HAP-1 (cell line): ENCODE measurements at regions not wholly inside any gene's neighbourhood (a gene's known extent, or its start where the extent isn't known, plus 50 kb on each side); places are given as distances from the start of the nearest gene placed in this dataset.
"Not testable (repeated sequence)": the region's sequence is repeated elsewhere in the genome, so short reads cannot be mapped to it uniquely, and the experiment has no call there.

Experiments
- DNase-seq, 2 experiments: peaks; one replicate each; pipeline ENCODE4 v3.0.0-alpha.2; 2016 to 2020; ENCODE audit warnings: low spot score in 2 of 2
- H3K27me3 ChIP-seq: fragments of 250-450 bp; sonication (Bioruptor Pico); 2 replicates; pipeline ENCODE4 v1.5.1; 2020; ENCODE audit warnings: low read depth, mild to moderate bottlenecking, moderate library complexity
- H3K36me3 ChIP-seq: fragments of 250-450 bp; sonication (Bioruptor Pico); replicated peaks from 2 replicates; pipeline ENCODE4 v1.5.1; 2020; ENCODE audit warnings: mild to moderate bottlenecking
- H3K4me1 ChIP-seq: fragments of 250-450 bp; sonication (Bioruptor Pico); 2 replicates; pipeline ENCODE4 v1.5.1; 2020; ENCODE audit warnings: mild to moderate bottlenecking
- H3K4me3 ChIP-seq: fragments of 250-450 bp; sonication (Bioruptor Pico); 2 replicates; pipeline ENCODE4 v1.5.1; 2020; ENCODE audit warnings: mild to moderate bottlenecking, moderate library complexity
- H3K9me3 ChIP-seq: fragments of 250-450 bp; sonication (Bioruptor Pico); 2 replicates; pipeline ENCODE4 v1.5.1; 2020; ENCODE audit warnings: mild to moderate bottlenecking, moderate library complexity
- in situ Hi-C: fragments of 300-500 bp; cut with MboI; formaldehyde crosslinking; loops from 3 replicates; pipeline ENCODE4 v1.14.3; 2020; ENCODE audit warnings: low sequenced_read_pairs, inconsistent platforms, mixed read lengths

- DNase-seq, result no peak
- H3K4me1 ChIP-seq, result no peaks in the 10 kb centered on the region
- no peak overlapping the region for H3K4me3 ChIP-seq
- in situ Hi-C loops, result loop anchor here (5.0 kb wide), 1 partner anchor 115 kb away; no protein-coding TSS in a partner anchor
- H3K27me3 ChIP-seq, result 0 out of 2 replicates have a peak, but pooled peaks cover 5% of the 10 kb centered on the region
- H3K36me3 ChIP-seq, result no peaks in the 10 kb centered on the region
- 0 out of 2 replicates have a peak, but pooled peaks cover 2% of the 10 kb centered on the region for H3K9me3 ChIP-seq
These were observed 64.1 kb upstream of the LRP8 start for GRCh38 chr1:53391982-53392381.

GRCh38 chr1:53392460-53392859, 64.6 kb upstream of the LRP8 start:
- no peak for DNase-seq
- H3K4me1 ChIP-seq, result peaks cover under 1% of the 10 kb centered on the region; the same call in 1 of the 2 replicates
- H3K36me3 ChIP-seq, result no peaks in the 10 kb centered on the region
- no peak overlapping the region for H3K4me3 ChIP-seq
- no peaks in the 10 kb centered on the region for H3K9me3 ChIP-seq
- H3K27me3 ChIP-seq, result 0 out of 2 replicates have a peak, but pooled peaks cover 5% of the 10 kb centered on the region
- in situ Hi-C loops, result loop anchor here (5.0 kb wide), 1 partner anchor 115 kb away; no protein-coding TSS in a partner anchor

- Histone ChIP-seq H3K36me3 (no peaks in the 10 kb centered on the region), H3K27me3 (0 out of 2 replicates have a peak, but pooled peaks cover 5% of the 10 kb centered on the region), H3K4me3 (no peak overlapping the region), H3K4me1 (peaks cover 7% of the 10 kb centered on the region), H3K9me3 (no peaks in the 10 kb centered on the region)
- peak; percentile 57 to 88 for DNase-seq
- in situ Hi-C loops, result loop anchor here (5.0 kb wide), 1 partner anchor 116 kb away; no protein-coding TSS in a partner anchor
These were observed 65.5 kb upstream of the LRP8 start for GRCh38 chr1:53393325-53393792.

- no peaks in the 10 kb centered on the region for H3K36me3 ChIP-seq
- H3K9me3 ChIP-seq, result no peaks in the 10 kb centered on the region
- peaks cover 14% of the 10 kb centered on the region for H3K4me1 ChIP-seq
- no peak overlapping the region for H3K4me3 ChIP-seq
- in situ Hi-C loops, result loop anchor here (5.0 kb wide), 1 partner anchor 117 kb away; no protein-coding TSS in a partner anchor
- 0 out of 2 replicates have a peak, but pooled peaks cover 5% of the 10 kb centered on the region for H3K27me3 ChIP-seq
- no peak for DNase-seq
These were observed 64.9 kb upstream of the DMRTB1 start for GRCh38 chr1:53394306-53394705.

GRCh38 chr1:53395671-53396215, 63.5 kb upstream of the DMRTB1 start:
- no peaks in the 10 kb centered on the region for H3K36me3 ChIP-seq
- no peak overlapping the region for H3K4me3 ChIP-seq
- 0 out of 2 replicates have a peak, but pooled peaks cover 5% of the 10 kb centered on the region for H3K27me3 ChIP-seq
- H3K9me3 ChIP-seq, result no peaks in the 10 kb centered on the region
- H3K4me1 ChIP-seq, result peaks cover 14% of the 10 kb centered on the region
- no peak for DNase-seq
- in situ Hi-C loops, result no loop called here

DNA sequence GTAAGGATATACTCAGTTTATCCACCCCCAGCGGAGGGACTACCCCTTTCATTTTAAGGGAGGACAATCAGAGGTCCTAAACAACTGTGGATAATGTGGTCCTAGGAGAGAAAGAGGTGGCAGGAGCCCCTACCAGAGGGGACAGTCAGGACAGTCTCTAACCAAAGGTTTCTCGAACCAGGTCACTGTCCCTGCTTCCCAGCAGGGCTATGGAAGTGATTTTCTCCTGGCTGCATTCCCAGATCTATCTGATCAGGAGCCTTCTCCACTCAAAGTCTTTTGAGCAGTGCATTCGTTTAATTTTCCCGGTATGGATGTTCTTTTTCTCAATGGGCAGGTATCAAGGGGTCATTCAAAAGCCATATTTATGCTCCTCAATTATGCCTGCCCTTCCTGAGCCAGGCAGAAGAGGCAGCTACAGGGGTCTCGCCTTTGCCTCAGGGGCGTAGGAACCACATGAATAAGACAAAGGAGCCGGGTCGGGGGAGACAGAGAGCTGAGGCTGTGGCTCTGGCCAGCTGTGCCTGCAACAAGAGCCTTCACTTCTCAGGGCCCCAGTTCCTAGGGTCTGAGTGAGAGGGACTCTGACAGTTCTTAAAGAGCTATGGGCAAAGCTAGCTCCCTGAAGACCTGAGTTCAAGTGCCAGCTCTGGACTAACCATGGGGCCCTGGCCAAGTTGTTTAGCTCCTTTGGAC, 62.5 kb upstream of the DMRTB1 start:
- Histone ChIP-seq H3K27me3 (0 out of 2 replicates have a peak, but pooled peaks cover 5% of the 10 kb centered on the region), H3K4me3 (no peak overlapping the region), H3K36me3 (no peaks in the 10 kb centered on the region), H3K9me3 (no peaks in the 10 kb centered on the region), H3K4me1 (peaks cover 14% of the 10 kb centered on the region)
- in situ Hi-C loops, result no loop called here
- no peak for DNase-seq

DNA sequence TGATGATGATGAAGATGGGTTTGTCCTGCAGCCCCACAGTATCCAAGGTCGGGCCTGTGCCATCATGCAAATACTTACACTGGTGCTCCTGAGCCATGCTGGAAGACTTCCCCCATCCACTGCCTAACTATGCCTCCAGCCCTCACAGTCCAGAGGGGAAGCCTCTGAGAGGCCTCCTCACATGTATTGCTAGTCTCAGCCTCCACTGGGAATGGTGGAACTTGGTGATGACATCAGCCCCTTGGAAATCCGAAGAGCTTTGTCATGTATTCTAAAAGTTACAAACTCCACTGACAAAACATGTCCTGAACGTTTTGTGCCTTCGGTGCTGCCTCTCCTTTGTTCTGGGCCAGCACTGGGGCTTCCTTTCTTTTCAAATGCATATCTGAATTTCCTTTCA, 61.1 kb upstream of the DMRTB1 start:
- Histone ChIP-seq H3K36me3 (no peaks in the 10 kb centered on the region), H3K27me3 (0 out of 2 replicates have a peak, but pooled peaks cover 5% of the 10 kb centered on the region), H3K4me1 (peaks cover 14% of the 10 kb centered on the region), H3K4me3 (no peak overlapping the region), H3K9me3 (peaks cover 5% of the 10 kb centered on the region; the same call in 1 of the 2 replicates)
- in situ Hi-C loops, result no loop called here
- DNase-seq, result peak; percentile 83 to 95

DNA sequence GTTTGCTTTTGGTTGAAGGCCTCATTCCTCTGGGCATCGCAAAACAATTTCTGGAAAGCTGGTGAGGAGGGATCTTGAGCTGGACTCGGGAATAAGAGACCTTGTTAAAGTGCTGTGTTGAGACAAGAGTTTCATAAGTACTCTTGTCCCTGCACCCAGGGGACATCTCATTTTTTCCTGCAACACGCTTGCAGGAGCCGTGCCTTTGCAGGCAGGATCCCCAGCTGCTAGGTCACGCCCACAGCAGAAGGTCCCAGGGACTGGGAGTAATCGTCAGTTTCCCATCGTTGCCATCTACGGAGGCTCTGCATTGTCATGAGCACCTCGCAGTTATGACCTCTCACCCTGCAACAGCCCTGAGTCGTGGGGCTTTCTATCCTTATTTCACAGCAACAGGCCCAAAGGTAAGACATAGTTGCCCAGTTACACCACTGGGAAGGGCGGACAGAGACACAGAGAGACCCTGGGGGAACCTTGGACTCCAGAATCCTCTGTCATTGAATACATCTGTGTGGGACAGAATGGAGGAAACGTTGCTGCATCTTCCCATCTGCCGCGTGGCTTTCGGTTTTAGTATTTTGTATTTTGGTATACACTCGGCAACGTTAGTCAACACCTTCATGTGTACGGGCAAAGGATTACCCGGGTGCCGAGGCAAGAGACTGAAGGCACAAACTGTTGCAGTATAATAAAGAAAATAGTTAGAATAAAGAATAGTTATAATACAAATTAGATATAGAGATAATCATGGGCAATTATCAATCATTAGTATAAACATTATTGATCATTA, 60.4 kb upstream of the DMRTB1 start:
- Histone ChIP-seq H3K36me3 (no peaks in the 10 kb centered on the region), H3K4me1 (peaks cover 14% of the 10 kb centered on the region), H3K4me3 (no peak overlapping the region), H3K9me3 (peaks cover 5% of the 10 kb centered on the region; the same call in 1 of the 2 replicates), H3K27me3 (0 out of 2 replicates have a peak, but pooled peaks cover 5% of the 10 kb centered on the region)
- DNase-seq, result peak in 1 of 2 experiments; percentile 78
- in situ Hi-C loops, result no loop called here

DNA sequence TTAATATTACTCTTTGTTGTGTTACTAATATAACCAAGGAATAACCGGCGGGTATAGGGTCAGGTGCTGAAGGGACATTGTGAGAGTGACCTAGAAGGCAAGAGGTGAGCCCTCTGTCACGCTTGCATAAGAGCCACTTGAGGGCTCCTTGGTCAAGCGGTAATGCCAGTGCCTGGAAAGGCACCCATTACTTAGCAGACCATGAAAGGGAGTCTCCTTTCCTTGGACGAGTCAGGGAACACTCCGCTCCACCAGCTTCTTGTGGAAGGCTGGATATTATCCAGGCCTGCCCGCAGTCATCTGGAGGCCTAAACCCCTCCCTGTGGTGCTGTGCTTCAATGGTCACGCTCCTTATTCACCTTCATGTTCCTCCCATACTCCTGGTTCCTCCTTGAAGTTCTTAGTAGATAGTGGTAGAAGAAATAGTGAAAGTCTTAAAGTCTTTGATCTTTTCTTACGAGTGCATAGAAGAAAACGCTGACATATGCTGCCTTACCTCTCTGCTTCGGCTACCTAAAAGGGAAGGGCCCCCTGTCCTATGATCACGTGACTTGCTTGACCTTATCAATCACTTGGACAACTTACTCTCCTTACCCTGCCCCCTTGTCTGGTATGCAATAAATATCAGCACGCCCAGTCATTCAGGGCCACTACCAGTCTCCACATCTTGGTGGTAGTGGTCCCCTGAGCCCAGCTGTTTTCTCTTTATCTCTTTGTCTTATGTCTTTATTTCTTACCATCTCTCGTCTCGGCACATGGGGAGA, 59.6 kb upstream of the DMRTB1 start:
- H3K36me3 ChIP-seq, H3K4me3 ChIP-seq, in situ Hi-C loops, H3K9me3 ChIP-seq, DNase-seq, H3K27me3 ChIP-seq: not testable (repeated sequence)
- H3K4me1 ChIP-seq, result peaks cover 14% of the 10 kb centered on the region

DNA sequence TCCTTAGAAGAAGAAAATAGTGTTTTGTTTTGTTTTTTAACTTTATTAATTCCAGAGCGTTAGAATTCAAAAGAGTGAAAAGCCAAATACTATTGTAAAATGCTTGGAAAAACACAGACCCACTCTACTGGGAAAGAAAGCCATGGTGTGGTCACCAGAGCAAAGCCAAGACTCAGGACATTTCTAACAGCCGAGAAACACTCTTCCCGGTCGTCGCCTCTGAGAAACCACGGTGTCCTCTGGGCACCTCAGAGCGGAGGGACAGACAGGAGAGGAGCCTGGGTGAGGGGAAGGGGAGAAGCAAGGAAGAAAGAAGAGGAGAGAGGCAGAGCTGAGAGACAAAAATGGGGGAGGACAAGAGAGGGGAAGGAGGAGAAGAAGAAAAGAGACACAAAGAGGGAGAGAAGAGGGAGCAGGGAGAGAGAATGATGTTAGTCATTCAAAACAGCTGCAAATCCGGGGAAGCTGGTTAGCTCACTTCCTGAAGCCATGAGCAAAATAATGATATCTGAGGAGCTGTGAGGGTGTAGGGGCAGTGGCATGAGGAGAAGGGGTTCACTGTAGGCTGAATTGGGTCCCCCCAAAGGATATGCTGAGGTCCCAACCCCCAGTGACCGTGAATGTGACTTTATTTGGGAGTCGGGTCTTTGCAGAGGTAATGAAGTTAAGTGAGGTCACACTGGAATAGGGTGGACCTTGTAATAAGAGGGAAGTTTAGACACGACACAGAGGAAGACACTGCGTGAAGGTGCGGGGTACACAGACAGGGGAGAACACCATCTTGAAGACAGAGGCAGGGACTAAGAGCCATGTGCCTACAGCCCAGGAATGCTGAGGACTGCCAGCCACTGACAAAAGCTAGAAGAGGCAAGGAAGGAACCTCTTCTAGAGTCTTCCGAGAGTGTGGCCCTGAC, 58.2 kb upstream of the DMRTB1 start:
- H3K4me1 ChIP-seq, result peaks cover 14% of the 10 kb centered on the region
- no peak overlapping the region for H3K4me3 ChIP-seq
- in situ Hi-C loops, result no loop called here
- H3K27me3 ChIP-seq, result 0 out of 2 replicates have a peak, but pooled peaks cover 2% of the 10 kb centered on the region
- DNase-seq, result no peak
- no peaks in the 10 kb centered on the region for H3K36me3 ChIP-seq
- H3K9me3 ChIP-seq, result peaks cover 5% of the 10 kb centered on the region; the same call in 1 of the 2 replicates

DNA sequence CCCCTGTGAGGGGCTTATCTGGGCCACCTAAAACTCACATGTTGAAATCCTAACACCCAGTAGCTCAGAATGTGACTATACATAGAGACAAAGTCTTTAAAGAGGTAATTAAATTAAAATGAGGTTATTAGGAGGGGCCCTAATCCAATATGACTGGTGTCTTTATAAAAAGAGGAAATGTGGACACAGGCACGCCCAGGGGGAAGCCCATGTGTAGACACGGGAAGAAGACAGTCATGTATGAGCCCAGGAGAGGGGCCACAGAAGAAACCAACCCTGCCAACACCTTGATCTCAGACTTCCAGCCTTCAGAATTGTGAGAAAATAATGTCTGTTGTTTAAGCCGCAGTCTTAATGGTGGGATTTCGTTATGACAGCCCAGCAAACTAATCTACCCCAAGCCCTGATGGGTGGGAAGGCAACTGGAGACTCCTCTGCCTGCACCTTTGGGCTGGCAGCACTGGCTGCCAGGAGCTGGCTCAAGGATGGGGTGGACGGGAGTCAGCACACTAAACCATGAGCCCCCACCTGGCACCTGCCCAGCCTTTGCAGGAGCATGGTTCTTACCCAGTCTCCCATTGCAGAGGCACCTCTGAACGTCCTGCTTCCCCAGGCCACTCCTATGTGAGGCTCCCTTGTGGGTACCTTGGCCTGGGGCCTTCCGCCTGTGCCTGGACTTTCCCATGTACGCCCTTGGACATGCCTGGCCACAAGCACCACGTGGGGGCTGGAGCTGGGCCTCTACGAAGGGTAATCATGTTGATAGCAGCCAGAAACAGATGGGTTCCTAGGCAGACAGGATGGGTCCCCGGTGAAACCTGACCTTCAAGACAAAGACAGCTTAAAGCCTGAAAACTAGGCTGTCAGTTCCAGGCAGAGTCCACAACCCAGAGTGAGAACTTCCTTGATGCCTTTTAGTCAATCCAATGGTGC, 57.1 kb upstream of the DMRTB1 start:
- in situ Hi-C loops, result no loop called here
- peaks cover 5% of the 10 kb centered on the region; the same call in 1 of the 2 replicates for H3K9me3 ChIP-seq
- no peak for DNase-seq
- H3K4me3 ChIP-seq, result no peak overlapping the region
- H3K4me1 ChIP-seq, result peaks cover 14% of the 10 kb centered on the region
- no peaks in the 10 kb centered on the region for H3K36me3 ChIP-seq
- H3K27me3 ChIP-seq, result no peaks in the 10 kb centered on the region
